HG02678 (cell line): ENCODE measurements at regions not wholly inside any gene's neighbourhood (a gene's known extent, or its start where the extent isn't known, plus 50 kb on each side); places are given as distances from the start of the nearest gene placed in this dataset.

Experiments used
- ATAC-seq: cut with Tn5 transposase; IDR thresholded peaks from one replicate; pipeline ENCODE4 v1.9.1; 2021; ENCODE audit warnings: mild to moderate bottlenecking, moderate library complexity; ENCODE audit not compliant: unreplicated experiment

- no peak for ATAC-seq
Observed at GRCh38 chr20:63117151-63117550, 98.8 kb downstream of the YTHDF1 start.

- no peak for ATAC-seq
Observed at GRCh38 chr20:63116412-63117106, 99.4 kb downstream of the YTHDF1 start.

- no peak for ATAC-seq
Observed at GRCh38 chr20:63115651-63116411, 100.1 kb downstream of the YTHDF1 start.

GRCh38 chr20:63114693-63115311, 101.1 kb downstream of the YTHDF1 start:
- no peak for ATAC-seq

GRCh38 chr20:63114006-63114692, 101.8 kb downstream of the YTHDF1 start:
- ATAC-seq: no peak

- ATAC-seq: no peak
Observed at GRCh38 chr20:63112491-63113219, 103.3 kb downstream of the YTHDF1 start.

GRCh38 chr20:63108247-63108646, 101.5 kb upstream of the BHLHE23 start:
- no peak for ATAC-seq

- no peak for ATAC-seq
Observed at GRCh38 chr20:63107449-63108200, 100.9 kb upstream of the BHLHE23 start.

GRCh38 chr20:63106765-63107448, 100.1 kb upstream of the BHLHE23 start:
- no peak for ATAC-seq

GRCh38 chr20:63106108-63106764, 99.5 kb upstream of the BHLHE23 start:
- no peak for ATAC-seq

GRCh38 chr20:63105211-63106107, 98.7 kb upstream of the BHLHE23 start:
- no peak for ATAC-seq

- no peak for ATAC-seq
Observed at GRCh38 chr20:63104312-63105181, 97.8 kb upstream of the BHLHE23 start.

- no peak for ATAC-seq
Observed at GRCh38 chr20:63103402-63104311, 96.9 kb upstream of the BHLHE23 start.

- peak; percentile 27 for ATAC-seq
Observed at GRCh38 chr20:63102721-63103375, 96.1 kb upstream of the BHLHE23 start.
